GF-D8 (cell line): ENCODE measurements at regions not wholly inside any gene's neighbourhood (a gene's known extent, or its start where the extent isn't known, plus 50 kb on each side); places are given as distances from the start of the nearest gene placed in this dataset.

Experiments
- DNase-seq: peaks from one replicate; lab custom pipeline; 2025; lab: John Stamatoyannopoulos, UW

DNA sequence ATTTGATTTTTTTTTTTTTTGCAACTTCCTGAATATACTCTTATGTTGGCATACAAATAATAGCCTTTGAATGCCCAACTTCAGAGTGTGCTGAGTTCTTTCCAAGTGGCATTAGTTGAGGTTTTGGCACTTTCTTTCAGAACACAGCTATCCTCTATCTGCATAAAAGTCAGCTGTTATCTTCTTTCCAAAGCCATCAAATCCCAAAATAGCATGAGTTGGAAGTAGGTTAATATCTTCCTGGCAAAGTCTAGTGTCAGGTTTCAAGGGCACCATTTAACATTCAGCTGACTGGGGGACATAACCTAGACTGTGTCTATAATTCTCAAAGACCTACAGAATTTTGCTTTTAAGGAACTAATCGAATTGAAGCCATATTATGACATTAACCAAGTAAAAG lies 223.9 kb downstream of the PLPP3 start:
- DNase-seq: no peak

DNA sequence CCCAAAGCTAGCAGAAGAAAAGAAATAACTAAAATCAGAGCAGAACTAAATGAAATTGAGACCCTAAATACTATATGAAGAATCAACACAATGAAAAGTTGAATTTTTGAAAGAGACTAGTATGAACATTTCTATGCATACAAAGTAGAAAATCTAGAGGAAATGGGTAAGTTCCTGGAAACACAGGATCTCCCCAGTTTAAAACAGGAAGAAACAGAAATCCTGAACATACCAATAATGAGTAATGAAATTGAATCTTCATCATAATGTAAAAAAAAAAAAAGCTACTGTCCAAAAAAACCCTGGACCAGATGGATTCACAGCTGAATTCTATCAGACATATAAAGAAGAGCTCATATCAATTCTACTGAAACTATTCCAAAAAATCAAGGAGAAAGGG lies 233.5 kb downstream of the PLPP3 start:
- no peak for DNase-seq

DNA sequence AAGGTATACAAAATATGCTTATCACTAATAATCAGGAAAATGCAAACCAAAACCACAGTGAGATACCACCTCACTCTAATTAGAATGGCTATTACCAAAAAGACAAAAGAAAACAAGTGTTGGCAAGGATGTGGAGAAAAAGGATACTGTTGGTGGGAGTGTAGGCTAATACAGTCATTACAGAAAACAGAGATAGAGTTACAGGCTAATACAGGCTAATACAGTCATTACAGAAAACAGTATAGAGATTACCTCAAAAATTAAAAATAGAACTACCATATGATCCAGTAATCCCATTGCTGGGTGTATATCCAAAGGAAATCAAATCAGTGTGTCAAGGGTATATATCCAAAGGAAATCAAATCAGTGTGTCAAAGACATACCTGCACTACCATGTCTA lies 238.4 kb downstream of the PLPP3 start:
- no peak for DNase-seq

DNA sequence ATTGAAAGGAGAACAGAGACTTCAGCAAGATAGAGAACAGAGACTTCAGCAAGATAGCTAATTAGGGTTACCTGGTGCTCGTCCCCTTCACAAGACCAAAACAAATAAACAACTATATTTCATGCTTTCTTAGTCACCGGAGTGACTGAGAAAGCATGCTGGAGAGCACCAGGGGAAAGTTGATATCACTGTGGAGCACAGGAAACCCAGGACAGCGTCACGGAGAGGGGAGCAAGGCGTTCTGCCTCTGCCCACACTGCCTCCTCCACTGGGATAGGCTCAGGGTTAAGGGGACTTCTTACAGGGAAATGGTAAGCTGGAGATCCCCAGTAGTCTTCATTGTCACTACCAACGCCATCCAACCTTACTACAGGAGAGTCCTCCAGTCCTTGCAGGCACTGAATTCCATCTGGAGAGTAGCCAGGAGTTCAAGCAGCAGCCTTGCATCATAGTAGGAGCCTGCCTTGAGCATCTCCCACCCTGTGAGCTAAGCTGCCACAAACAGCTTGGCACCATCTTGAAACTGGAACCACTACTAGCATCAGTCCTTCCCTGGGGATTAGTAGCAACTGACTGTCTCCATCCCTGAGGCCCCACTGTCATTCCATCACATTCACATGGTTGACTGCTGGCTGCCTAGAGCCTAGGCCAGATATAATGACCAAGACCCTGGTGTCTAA lies 239.4 kb downstream of the PLPP3 start:
- no peak for DNase-seq

DNA sequence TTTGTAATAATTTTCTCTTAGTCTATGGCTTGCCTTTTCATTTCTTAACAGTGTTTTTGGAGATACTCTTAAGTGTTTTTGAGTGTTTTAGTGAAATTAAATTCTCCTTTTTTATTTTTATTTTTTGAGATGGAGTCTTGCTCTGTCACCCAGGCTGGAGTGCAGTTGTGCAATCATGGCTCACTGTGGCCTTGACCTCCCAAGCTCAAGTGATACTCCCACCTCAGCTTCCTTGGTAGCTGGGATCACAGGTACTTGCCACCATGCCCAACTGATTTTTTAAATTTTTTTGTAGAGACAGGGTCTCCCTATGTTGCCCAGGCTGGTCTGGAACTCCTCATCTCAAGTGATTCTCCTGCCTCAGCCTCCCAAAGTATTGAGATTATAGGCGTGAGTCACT lies 240.3 kb downstream of the PLPP3 start:
- DNase-seq: no peak

DNA sequence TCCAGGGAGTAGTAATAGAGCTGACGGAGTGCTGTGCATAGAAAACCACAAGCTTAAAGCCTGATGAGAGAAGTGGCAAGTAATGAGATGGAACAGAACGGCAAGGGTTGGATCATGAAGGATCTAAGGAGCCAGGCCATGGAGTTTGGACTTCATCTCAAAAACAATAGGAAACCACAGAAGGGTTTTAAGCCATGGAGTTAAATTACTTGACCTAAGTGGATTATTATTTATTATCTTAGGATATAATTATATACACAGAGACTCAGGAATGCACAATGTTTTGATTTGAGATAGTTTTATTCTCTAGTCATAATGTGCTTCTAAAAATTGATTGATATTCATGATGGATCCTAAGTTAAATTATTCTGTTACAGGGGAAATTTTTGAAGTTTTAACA lies 242.4 kb downstream of the PLPP3 start:
- no peak for DNase-seq

DNA sequence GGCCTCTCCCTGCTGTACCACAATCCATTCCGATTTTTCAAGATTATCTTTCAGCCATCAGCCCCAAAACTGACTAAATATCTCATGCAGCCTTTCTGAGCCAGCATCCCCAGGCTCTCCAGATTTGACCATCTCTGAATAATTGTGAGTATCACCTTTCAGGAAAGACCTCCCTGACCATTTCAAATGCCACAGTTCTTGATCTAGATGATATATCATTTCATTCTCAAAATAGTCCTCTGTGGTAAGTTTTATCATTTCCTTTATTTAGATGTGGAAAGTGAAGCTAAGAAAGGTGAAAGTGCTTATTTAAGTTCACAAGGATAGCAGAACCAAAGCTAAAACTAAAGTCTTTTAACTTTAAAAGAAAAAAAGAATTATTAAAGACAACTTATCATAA lies 244.0 kb downstream of the PLPP3 start:
- DNase-seq: no peak

DNA sequence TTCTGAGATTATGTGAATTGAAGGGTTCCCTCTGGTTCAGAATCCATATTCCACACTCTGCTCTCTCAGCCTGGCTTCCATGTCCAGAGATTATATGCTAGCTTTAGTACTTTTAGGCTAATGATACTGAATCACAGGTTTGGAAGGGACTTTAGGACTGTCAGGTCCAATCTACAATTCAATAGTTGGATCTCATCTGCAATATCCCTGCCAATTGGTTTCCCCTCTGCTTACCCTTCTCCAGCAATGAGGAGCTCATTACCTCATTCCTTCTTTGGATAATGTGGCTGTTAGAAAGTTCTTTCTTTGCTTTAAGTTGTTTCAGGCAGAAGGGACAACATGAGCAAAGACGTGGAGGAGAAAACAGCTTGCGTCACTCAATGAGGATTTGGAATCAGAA lies 245.3 kb downstream of the PLPP3 start:
- no peak for DNase-seq

DNA sequence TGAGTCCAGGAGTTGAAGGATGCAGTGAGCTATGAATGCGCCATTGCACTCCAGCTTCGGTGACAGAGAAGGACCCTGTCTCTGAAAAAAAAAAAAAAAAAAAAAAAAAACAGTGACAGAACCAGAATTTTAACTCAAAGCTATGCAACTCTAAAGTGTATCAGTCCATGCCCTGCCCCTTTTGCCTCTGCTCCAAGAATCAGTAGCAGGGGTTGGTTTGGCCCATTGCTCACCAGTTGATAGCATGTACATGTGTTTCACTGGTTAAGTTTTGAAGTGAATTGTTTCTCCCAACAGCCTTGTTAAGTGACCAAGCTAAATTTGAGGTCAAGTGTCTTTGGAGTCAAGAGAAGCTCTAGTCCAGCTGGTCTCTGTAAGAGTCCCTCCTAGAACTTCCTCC lies 245.9 kb downstream of the PLPP3 start:
- DNase-seq: no peak

DNA sequence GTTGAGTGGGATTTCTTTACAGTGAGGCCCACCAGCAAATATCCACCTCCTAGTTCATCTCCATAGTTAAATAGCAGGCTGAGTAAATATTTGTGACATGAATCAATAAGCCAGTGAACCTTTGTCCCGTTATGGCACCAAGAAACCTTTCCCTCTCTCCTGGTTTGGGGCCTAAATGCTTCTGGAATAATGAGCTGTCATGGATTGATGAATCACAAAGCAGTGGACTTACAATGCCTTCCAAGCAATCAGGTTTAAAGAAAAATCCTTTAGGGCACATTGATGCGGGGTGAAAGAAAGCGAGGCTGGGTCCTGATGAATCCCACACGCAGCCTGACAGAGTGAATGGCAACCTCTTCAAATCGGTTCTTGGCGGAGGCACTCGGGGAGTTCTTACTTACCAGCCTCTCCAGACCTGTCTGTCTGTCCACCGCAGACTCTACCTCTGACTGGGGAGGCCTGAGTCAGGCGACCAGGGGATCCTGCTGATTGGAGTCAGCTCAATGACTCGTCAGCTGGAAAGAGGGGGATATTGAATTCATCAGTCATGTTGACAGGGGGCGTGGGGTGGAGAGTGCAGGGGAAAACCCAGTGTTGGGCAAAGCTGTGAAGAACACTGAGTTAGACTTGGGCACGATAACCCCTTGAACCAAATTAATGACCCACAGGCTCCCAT lies 247.3 kb downstream of the PLPP3 start:
- DNase-seq: no peak

DNA sequence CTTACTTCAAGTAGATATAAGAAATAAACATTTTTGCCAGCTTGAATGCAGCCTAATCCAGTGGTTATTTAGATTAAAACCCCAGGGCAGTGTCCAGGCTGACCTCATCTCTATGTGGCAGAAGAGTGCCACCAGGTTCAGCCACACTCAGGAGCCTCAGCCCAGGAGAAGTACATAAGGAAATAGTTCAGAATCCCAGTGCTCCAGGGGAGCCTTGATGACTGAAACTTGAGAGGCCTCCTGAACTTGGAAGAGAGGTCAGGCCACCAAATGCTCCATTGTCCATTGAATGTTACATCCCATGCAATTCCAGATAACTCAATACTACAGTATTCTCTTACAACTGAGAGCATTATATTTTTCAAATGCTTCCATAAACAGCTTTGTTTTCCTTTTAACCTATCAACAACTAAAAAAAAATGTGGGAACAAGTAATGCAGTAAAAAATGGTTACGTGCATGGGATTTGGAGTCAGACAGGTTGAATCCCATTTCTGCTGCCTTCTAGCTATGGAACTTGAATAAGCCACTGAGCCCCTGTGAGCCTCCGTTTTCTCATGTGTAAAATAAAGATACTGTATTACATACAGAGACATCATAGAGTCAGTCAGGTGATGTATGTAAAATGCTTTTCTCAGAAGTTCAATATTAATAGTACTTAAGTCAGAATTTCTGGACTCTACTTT lies 248.0 kb downstream of the PLPP3 start:
- no peak for DNase-seq

DNA sequence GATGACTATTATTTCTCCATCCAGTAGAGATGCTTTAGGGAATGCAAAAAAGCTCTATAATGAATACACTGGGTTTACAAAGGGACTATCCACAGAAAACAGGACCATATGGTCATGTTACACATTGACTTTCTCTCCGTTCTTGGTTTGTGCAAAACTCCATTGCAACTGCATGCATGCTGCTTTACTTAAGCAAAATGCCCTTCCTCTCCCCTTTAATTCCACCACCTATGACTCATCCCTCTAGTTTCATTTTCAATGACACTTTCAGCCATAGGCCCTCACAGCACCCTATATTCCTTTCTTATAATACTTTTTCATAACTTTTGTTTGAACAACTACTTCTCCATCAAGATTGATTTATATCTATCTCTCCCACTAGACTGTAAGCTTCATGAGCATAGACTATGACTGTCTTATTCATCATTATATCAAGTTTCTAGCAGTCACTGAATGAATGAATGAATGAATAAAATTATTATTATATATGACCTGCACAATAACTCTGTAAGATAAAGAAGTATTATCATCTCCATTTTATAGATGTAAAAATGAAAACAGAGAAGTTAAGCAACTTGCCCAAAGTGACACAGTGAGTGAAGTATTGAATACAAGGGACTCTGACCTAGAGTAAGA lies 248.9 kb downstream of the PLPP3 start:
- no peak for DNase-seq

DNA sequence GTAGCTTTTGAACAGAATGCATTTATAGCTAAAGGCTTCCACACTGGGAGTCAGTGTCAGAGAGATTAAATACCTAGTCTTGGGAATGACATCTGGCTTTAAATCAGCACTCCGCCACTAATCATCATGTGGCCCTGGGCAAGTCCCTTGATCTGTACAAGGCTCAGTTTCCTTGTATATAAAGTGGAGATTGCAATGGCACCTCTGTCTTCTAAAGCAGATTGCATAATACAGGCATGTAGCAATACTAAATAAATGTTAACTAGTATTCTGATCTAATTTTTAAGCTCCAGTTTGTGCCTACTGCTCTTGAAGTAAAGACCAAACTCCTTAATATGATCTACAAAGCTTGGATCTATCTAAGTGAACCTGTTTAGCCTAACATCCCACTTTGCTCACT lies 249.4 kb downstream of the PLPP3 start:
- no peak for DNase-seq

DNA sequence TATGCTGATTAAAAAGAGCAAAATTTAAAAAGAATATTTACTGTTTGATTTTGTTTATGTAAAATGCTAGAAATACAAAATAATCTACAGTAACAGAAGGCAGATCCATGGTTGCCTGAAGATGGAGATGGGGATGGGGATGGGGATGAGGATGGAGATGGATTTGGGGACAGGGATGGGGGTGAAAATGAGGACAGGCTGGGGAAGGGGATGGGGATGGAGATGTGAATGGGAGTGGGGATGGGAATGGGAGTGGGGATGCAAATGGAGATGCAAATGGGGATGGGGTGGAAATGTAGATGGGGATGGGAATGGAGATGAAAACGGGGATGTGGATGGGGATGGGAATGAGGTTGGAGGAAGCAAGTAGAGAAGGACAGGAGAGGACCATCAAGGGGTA lies 252.2 kb downstream of the PLPP3 start:
- DNase-seq: no peak

DNA sequence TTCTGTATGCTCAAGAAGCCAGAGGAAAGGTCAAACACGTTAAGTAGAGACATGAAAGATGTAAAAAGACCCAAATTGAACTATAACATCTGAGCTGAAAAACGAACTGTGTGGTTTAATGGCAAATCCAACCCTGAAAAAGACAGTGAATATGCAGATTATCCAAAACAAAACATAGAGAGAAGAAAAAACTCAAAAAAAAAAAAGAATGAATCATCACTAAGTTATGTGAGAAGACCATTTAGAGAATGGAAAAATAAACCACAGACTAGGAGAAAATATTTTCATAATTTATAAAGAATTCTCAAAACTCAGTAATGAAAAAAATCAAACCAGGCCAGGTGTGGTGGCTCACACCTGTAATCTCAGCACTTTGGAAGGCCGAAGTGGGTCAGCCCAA lies 253.3 kb downstream of the PLPP3 start:
- DNase-seq: no peak

DNA sequence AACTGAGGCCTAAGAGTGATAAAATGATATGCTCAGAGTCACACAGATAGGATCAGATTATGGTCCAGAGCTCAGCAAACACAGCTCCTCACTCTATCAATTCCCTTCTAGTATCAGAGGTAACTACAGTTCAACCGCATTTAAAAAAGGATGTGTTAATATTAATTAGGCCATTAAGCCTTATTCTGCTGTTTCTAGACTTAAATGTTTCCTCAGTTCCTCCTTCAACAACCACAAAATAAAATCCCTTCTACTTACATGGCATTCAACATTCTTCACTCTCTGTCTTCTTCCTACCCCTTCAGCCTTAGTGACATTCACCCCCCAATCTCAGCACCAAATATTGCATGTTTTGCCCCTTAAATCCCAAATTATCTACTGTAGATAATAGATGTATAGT lies 254.9 kb downstream of the PLPP3 start:
- no peak for DNase-seq

DNA sequence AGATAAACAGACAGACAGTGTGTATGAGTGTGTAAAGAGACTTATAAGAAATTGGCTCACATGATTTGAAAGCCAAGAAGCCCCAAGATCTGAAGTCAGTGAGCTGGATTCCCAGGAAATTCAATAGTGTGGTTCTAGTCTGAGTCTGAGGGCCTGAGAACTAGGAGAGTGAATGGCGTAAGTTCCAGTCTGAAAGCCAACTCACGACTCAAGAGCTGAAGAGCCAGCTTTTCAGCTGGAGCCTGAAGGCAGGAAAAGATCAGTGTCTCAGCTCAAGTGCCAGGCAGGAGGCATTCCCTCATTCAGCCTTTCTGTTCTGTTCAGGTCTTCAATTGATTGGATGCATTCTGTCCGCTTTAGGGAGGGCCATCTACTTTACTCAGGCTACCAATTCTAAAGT lies 257.2 kb downstream of the PLPP3 start:
- no peak for DNase-seq

DNA sequence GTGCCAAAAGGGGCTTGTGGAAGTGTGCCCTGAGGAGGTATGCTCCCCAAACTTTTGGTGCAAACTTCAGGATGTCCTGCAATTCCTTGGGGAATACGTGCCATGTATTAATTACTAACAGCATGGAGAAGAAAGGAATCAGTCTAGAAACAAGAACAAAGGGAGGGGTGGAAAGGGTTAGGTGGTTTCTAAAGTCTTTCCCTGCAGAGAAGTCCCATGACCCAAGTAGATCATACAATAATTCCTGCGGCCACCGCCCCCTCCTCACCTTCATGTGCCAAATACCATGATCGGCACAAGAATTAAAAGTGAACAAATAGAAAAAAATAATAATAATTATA lies 258.2 kb downstream of the PLPP3 start:
- DNase-seq: no peak

DNA sequence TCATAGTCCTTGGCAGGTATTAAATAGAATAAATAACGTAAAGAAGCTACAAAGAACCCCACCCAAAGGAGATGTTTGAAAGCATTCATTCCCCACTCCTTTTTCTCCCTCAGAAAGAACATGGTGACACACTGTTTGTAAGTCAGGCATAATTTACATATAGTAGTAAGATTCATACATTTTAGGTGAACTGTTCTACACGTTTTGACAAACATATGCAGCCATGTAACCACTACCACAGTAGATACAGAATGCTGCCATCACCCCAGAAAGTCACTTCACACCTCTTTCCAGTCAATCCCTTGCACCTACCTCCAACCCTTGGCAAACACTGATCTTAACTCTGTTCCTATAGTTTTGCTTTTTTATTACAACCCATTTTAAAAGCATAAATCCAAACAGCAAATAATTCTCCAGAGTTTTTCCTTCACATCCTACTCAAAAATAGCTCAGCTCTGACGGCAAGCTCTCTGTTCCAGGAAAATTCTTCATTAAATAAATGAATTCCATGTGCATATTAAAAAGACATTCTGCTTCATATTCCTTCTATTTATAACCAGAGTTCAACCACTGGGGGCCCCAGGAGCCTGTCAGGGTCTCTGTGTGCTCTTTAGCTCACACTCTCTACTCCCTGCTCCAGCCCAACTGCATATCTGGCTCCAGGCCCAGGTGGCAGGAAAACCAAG lies 258.8 kb downstream of the PLPP3 start:
- no peak for DNase-seq

DNA sequence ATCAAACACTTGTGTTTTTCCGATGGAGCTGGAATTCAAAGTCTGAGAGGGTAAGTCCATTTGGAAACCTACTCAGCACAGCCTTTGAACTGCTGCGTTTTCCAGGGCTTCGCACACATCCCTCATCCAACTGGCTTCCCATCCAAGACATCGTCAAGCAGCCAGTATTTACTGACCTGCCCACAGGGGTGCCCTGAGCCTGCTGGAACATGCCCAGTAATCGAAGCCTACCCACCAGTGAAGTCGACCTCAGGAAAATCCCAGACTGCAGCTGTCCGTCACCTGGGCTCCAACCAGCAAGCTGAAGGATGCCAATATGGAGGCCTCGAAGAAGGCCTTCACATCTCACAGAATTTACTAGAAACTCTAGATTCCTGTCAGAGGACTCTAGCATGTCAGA lies 261.6 kb downstream of the PLPP3 start:
- no peak for DNase-seq

DNA sequence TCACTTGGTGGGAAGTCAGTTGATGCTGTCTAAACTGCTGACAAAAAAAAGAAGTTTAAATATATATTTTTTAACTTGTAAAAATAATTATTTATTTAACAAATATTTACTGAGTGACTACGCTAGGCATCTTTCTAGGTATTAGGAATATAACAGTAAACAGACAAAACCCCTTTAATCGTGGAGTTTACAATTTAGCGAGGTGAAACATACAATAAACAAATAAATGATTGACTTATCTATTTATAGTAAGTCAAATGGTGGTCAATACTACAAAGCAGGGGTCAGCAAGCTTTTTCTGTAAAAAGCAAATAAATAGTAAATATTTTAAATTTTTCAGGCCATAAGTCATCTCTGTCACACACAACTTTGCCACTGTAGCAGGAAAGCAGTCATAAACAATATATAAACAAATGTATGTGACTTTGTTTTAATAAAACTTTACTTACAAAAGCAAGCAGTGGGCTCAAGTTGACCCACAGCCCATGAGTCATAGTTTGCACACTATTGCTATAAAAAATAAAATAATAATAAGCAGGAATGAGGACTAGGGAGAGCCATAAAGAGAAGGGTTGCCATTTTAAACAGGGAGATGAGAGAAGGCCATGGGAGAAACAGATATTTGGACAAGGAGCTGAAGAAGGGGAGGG lies 263.9 kb downstream of the PLPP3 start:
- DNase-seq: no peak

DNA sequence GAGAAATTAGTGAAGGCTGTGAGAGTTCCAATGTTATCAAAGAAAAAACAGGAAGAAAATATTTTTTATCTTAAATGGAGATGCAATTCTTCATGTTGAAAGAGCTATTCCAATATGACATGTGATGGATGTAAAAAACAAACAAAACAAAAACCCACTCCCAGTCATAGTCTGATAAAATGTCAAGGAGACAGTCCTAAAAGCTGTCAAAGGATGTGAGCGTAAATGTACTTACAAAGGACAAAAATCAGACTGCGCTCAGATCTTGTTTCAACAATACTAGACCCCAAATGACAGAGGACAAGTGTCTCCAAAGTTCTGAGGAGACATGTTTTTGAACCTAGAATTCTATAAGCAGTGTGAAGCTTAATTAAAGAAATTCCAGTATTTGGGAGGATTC lies 265.8 kb downstream of the PLPP3 start:
- DNase-seq: no peak
